GM19351 (cell line): ENCODE measurements at regions not wholly inside any gene's neighbourhood (a gene's known extent, or its start where the extent isn't known, plus 50 kb on each side); places are given as distances from the start of the nearest gene placed in this dataset.
"Not testable (repeated sequence)": the region's sequence is repeated elsewhere in the genome, so short reads cannot be mapped to it uniquely, and the experiment has no call there.

Experiments used
- ATAC-seq: cut with Tn5 transposase; IDR thresholded peaks from one replicate; pipeline ENCODE4 v1.9.1; 2021; ENCODE audit warnings: mild to moderate bottlenecking, moderate library complexity; ENCODE audit not compliant: unreplicated experiment

- ATAC-seq = no peak
These were observed 1056.0 kb downstream of the STIM2 start for GRCh38 chr4:27916452-27917184.

- no peak for ATAC-seq
These were observed 1056.7 kb downstream of the STIM2 start for GRCh38 chr4:27917381-27917780.

- no peak for ATAC-seq
These were observed 1060.6 kb downstream of the STIM2 start for GRCh38 chr4:27921231-27921630.

GRCh38 chr4:27928761-27929540 lies 1068.3 kb downstream of the STIM2 start:
- no peak for ATAC-seq

- ATAC-seq = no peak
These were observed 1069.7 kb downstream of the STIM2 start for GRCh38 chr4:27930291-27930690.

- ATAC-seq = no peak
These were observed 1070.3 kb downstream of the STIM2 start for GRCh38 chr4:27930976-27931375.

DNA sequence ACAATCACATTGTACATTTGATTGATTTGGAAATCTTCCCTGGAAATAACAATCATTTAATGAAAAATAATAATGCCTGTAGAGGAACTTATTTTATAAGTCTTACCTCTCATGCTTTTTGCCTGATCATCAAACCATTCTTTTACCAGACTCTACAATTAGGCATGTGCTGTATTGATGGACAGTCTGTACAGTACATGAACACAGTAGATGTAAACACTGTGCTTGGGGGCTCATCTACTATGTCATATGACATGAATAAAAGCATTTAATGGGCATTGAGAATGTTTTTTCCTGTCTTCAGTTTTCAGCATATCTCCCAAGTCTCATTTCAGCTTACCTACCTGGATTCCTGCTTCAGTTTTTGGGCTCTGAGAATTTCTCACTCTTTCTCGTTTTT lies 1070.9 kb downstream of the STIM2 start:
- no peak for ATAC-seq

DNA sequence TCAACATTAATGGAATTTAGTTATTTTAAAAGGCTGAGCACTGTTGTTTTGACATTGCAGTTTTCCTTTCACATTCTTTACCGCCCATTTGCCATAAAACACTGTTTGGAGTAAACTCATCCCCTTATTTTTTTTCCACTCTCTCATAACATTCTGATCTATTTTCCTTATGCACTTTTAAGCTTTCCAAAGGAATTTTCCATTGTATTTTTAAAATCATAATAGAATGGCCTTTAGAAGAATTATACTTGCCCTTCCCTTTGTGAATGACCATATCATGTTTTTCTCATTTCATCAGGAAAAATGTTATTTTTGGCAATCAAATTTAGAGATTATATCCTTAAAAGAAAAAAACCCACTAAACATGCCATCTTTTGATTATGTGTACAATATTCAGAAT lies 1074.2 kb downstream of the STIM2 start:
- no peak for ATAC-seq

DNA sequence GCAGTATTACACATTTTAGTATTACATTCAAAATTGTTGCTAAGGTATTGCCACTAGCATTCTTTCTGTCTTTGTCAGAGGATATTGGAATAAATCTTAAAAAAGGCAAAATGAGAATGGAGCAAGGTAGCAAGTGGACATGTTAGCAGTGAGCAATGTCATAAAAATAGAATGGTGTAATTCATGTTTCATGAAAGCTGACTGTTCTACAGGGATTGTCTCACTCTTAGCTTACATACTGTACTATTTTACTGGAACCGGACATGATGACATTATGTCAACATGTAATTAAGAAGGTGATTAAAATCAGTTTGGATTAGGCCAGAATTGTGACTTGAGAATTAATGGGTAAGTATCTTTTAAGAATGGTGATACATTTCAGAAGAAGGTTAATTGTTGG lies 1086.2 kb downstream of the STIM2 start:
- no peak for ATAC-seq

- ATAC-seq = no peak
These were observed 1086.7 kb downstream of the STIM2 start for GRCh38 chr4:27947302-27947701.

DNA sequence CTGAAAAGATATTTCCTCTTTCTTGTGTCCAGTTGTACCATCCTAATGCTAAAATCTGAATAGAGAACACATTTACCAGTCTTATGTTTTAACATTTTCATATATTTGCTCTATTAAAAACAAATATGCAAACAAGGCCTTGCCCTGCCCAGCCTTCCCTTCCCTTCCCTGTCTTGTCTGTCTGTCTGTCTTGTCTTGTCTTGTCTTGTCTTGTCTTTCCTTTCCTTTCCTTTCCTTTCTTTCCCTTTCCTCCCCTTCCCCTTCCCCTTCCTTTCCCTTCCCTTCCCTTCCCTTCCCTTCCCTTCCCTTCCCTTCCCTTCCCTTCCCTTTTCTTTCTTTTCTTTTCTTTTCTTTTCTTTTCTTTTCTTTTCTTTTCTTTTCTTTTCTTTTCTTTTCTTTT lies 1103.5 kb downstream of the STIM2 start:
- ATAC-seq = no peak

- no peak for ATAC-seq
These were observed 1106.0 kb downstream of the STIM2 start for GRCh38 chr4:27966664-27967063.

- ATAC-seq = no peak
These were observed 1112.4 kb downstream of the STIM2 start for GRCh38 chr4:27973056-27973455.

- no peak for ATAC-seq
These were observed 1113.1 kb downstream of the STIM2 start for GRCh38 chr4:27973700-27974099.

DNA sequence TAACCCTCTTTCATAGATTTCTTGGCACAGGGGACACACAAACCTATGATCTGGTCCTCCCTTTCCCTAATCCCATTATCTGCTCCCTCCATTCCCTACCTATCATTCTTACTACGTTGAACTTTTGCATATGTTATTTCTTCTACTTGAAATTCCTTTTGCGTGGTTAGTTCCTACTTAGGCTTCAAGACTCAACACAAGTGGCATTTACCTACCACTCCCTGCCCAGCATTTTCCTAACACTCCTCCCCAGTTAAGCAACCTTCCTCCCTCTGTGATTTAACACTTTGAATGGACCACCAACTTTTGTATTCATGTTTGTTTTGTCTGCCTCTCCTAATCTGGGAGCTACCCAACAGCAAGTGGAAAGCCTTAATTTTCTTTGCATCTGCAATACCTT lies 1113.7 kb downstream of the STIM2 start:
- ATAC-seq = no peak

DNA sequence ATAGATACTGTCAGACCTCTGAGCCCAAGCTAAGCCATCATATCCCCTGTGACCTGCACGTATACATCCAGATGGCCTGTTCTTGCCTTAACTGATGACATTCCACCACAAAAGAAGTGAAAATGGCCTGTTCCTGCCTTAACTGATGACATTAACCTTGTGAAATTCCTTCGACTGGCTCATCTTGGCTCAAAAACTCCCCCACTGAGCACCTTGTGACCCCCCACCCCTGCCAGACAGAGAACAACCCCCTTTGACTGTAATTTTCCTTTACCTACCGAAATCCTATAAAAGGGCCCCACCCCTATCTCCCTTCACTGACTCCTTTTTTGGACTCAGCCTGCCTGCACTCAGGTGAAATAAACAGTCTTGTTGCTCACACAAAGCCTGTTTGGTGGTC lies 1114.2 kb downstream of the STIM2 start:
- ATAC-seq = not testable (repeated sequence)

DNA sequence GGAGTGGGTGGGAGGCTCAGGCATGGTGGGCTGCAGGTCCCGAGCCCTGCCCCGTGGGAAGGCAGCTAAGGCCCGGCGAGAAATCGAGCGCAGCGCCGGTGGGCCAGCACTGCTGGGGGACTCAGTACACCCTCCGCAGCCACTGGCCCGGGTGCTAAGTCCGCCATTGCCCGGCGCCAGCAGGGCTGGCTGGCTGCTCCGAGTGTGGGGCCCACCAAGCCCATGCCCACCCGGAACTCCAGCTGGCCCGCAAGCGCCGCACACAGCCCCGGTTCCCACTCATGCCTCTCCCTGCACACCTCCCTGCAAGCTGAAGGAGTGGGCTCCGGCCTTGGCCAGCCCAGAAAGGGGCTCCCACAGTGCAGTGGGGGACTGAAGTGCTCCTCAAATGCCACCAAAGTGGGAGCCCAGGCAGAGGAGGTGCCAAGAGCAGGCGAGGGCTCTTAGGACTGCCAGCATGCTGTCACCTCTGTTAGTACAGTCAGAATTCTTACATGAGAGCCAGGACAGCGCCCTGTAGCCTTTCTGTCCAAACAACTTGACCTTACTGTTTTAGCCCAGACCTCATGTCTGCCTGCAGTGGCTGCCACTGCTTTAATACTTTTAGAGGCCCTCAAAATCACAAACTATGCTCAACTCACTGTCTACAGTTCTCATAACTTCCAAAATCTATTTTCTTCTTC lies 1117.9 kb downstream of the STIM2 start:
- not testable (repeated sequence) for ATAC-seq

GRCh38 chr4:27985522-27985921 lies 1124.9 kb downstream of the STIM2 start:
- ATAC-seq = no peak

- no peak for ATAC-seq
These were observed 1125.8 kb downstream of the STIM2 start for GRCh38 chr4:27986476-27986875.

- ATAC-seq = no peak
These were observed 1141.1 kb downstream of the STIM2 start for GRCh38 chr4:28001698-28002097.

GRCh38 chr4:28004520-28004919 lies 1143.9 kb downstream of the STIM2 start:
- ATAC-seq = no peak

DNA sequence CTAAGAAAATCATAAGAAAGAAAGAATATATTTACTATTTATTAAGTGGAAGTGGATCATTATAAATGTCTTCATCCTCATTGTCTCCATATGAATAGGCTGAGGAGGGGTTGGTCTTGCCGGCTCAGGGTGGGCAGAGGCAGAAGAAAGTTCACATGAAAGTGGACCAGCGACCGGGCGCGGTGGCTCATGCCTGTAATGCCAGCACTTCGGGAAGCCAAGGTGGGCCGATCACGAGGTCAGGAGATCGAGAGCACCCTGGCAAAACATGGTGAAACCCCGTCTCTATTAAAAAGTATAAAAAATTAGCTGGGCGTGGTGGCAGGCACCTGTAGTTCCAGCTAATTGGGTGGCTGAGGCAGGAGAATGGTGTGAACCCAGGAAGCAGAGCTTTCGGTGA lies 1145.4 kb downstream of the STIM2 start:
- no peak for ATAC-seq
